ENCODE measurements at regions not wholly inside any gene's neighbourhood (a gene's known extent, or its start where the extent isn't known, plus 50 kb on each side); places are given as distances from the start of the nearest gene placed in this dataset.

- Histone ChIP-seq H3K4me3 (ENCODE audit: low read depth, low read length) (no peak overlapping the region), H3K27me3 (ENCODE audit: control insufficient read depth, insufficient read depth, low read length) (no peaks in the 10 kb centered on the region), H3K9ac (ENCODE audit: low read length) (no peak overlapping the region), H3K4me1 (ENCODE audit: control insufficient read depth, insufficient read depth, low read length) (no peaks in the 10 kb centered on the region), H3K36me3 (ENCODE audit: control insufficient read depth, insufficient read depth, low read length) (no peaks in the 10 kb centered on the region), H3K9me3 (ENCODE audit: control insufficient read depth, insufficient read depth, low read depth, low read length) (no peaks in the 10 kb centered on the region), H3K27ac (ENCODE audit: low read depth, low read length) (no peak overlapping the region)
Measured at GRCh38 chr6:54716010-54716409, 130.6 kb upstream of the FAM83B start.

GRCh38 chr6:54716877-54717276 lies 129.7 kb upstream of the FAM83B start:
- H3K9ac ChIP-seq (ENCODE audit: low read length): no peak overlapping the region
- H3K9me3 ChIP-seq (ENCODE audit: control insufficient read depth, insufficient read depth, low read depth, low read length): no peaks in the 10 kb centered on the region
- H3K4me3 ChIP-seq (ENCODE audit: low read depth, low read length): no peak overlapping the region
- no peaks in the 10 kb centered on the region for H3K27me3 ChIP-seq (ENCODE audit: control insufficient read depth, insufficient read depth, low read length)
- H3K36me3 ChIP-seq (ENCODE audit: control insufficient read depth, insufficient read depth, low read length): no peaks in the 10 kb centered on the region
- H3K4me1 ChIP-seq (ENCODE audit: control insufficient read depth, insufficient read depth, low read length): no peaks in the 10 kb centered on the region
- no peak overlapping the region for H3K27ac ChIP-seq (ENCODE audit: low read depth, low read length)

GRCh38 chr6:54717849-54718455 lies 128.6 kb upstream of the FAM83B start:
- no peak overlapping the region for H3K4me3 ChIP-seq (ENCODE audit: low read depth, low read length)
- H3K36me3 ChIP-seq (ENCODE audit: control insufficient read depth, insufficient read depth, low read length): no peaks in the 10 kb centered on the region
- no peaks in the 10 kb centered on the region for H3K4me1 ChIP-seq (ENCODE audit: control insufficient read depth, insufficient read depth, low read length)
- no peak overlapping the region for H3K27ac ChIP-seq (ENCODE audit: low read depth, low read length)
- H3K27me3 ChIP-seq (ENCODE audit: control insufficient read depth, insufficient read depth, low read length): no peaks in the 10 kb centered on the region
- no peak overlapping the region for H3K9ac ChIP-seq (ENCODE audit: low read length)
- no peaks in the 10 kb centered on the region for H3K9me3 ChIP-seq (ENCODE audit: control insufficient read depth, insufficient read depth, low read depth, low read length)

GRCh38 chr6:54718541-54719023 lies 128.0 kb upstream of the FAM83B start:
- no peaks in the 10 kb centered on the region for H3K4me1 ChIP-seq (ENCODE audit: control insufficient read depth, insufficient read depth, low read length)
- H3K9ac ChIP-seq (ENCODE audit: low read length): no peak overlapping the region
- no peak overlapping the region for H3K4me3 ChIP-seq (ENCODE audit: low read depth, low read length)
- H3K27ac ChIP-seq (ENCODE audit: low read depth, low read length): no peak overlapping the region
- no peaks in the 10 kb centered on the region for H3K27me3 ChIP-seq (ENCODE audit: control insufficient read depth, insufficient read depth, low read length)
- no peaks in the 10 kb centered on the region for H3K9me3 ChIP-seq (ENCODE audit: control insufficient read depth, insufficient read depth, low read depth, low read length)
- no peaks in the 10 kb centered on the region for H3K36me3 ChIP-seq (ENCODE audit: control insufficient read depth, insufficient read depth, low read length)

GRCh38 chr6:54719131-54719530 lies 127.4 kb upstream of the FAM83B start:
- no peak overlapping the region for H3K9ac ChIP-seq (ENCODE audit: low read length)
- no peaks in the 10 kb centered on the region for H3K9me3 ChIP-seq (ENCODE audit: control insufficient read depth, insufficient read depth, low read depth, low read length)
- H3K27me3 ChIP-seq (ENCODE audit: control insufficient read depth, insufficient read depth, low read length): no peaks in the 10 kb centered on the region
- H3K27ac ChIP-seq (ENCODE audit: low read depth, low read length): no peak overlapping the region
- no peaks in the 10 kb centered on the region for H3K36me3 ChIP-seq (ENCODE audit: control insufficient read depth, insufficient read depth, low read length)
- H3K4me1 ChIP-seq (ENCODE audit: control insufficient read depth, insufficient read depth, low read length): no peaks in the 10 kb centered on the region
- no peak overlapping the region for H3K4me3 ChIP-seq (ENCODE audit: low read depth, low read length)

GRCh38 chr6:54719633-54720032 lies 126.9 kb upstream of the FAM83B start:
- H3K27me3 ChIP-seq (ENCODE audit: control insufficient read depth, insufficient read depth, low read length): no peaks in the 10 kb centered on the region
- no peaks in the 10 kb centered on the region for H3K36me3 ChIP-seq (ENCODE audit: control insufficient read depth, insufficient read depth, low read length)
- H3K27ac ChIP-seq (ENCODE audit: low read depth, low read length): no peak overlapping the region
- no peaks in the 10 kb centered on the region for H3K4me1 ChIP-seq (ENCODE audit: control insufficient read depth, insufficient read depth, low read length)
- H3K9me3 ChIP-seq (ENCODE audit: control insufficient read depth, insufficient read depth, low read depth, low read length): no peaks in the 10 kb centered on the region
- H3K4me3 ChIP-seq (ENCODE audit: low read depth, low read length): no peak overlapping the region
- H3K9ac ChIP-seq (ENCODE audit: low read length): no peak overlapping the region

- Histone ChIP-seq H3K36me3 (ENCODE audit: control insufficient read depth, insufficient read depth, low read length) (no peaks in the 10 kb centered on the region), H3K27ac (ENCODE audit: low read depth, low read length) (no peak overlapping the region), H3K4me1 (ENCODE audit: control insufficient read depth, insufficient read depth, low read length) (no peaks in the 10 kb centered on the region), H3K9ac (ENCODE audit: low read length) (no peak overlapping the region), H3K27me3 (ENCODE audit: control insufficient read depth, insufficient read depth, low read length) (no peaks in the 10 kb centered on the region), H3K4me3 (ENCODE audit: low read depth, low read length) (no peak overlapping the region), H3K9me3 (ENCODE audit: control insufficient read depth, insufficient read depth, low read depth, low read length) (no peaks in the 10 kb centered on the region)
Measured at GRCh38 chr6:54722328-54722727, 124.2 kb upstream of the FAM83B start.

GRCh38 chr6:54729716-54730115 lies 116.9 kb upstream of the FAM83B start:
- no peak overlapping the region for H3K27ac ChIP-seq (ENCODE audit: low read depth, low read length)
- no peaks in the 10 kb centered on the region for H3K4me1 ChIP-seq (ENCODE audit: control insufficient read depth, insufficient read depth, low read length)
- no peak overlapping the region for H3K4me3 ChIP-seq (ENCODE audit: low read depth, low read length)
- H3K27me3 ChIP-seq (ENCODE audit: control insufficient read depth, insufficient read depth, low read length): no peaks in the 10 kb centered on the region
- no peaks in the 10 kb centered on the region for H3K9me3 ChIP-seq (ENCODE audit: control insufficient read depth, insufficient read depth, low read depth, low read length)
- H3K36me3 ChIP-seq (ENCODE audit: control insufficient read depth, insufficient read depth, low read length): no peaks in the 10 kb centered on the region
- H3K9ac ChIP-seq (ENCODE audit: low read length): no peak overlapping the region

GRCh38 chr6:54730767-54731630 lies 115.6 kb upstream of the FAM83B start:
- no peaks in the 10 kb centered on the region for H3K4me1 ChIP-seq (ENCODE audit: control insufficient read depth, insufficient read depth, low read length)
- H3K9ac ChIP-seq (ENCODE audit: low read length): no peak overlapping the region
- no peak overlapping the region for H3K27ac ChIP-seq (ENCODE audit: low read depth, low read length)
- H3K27me3 ChIP-seq (ENCODE audit: control insufficient read depth, insufficient read depth, low read length): no peaks in the 10 kb centered on the region
- no peaks in the 10 kb centered on the region for H3K9me3 ChIP-seq (ENCODE audit: control insufficient read depth, insufficient read depth, low read depth, low read length)
- no peak overlapping the region for H3K4me3 ChIP-seq (ENCODE audit: low read depth, low read length)
- no peaks in the 10 kb centered on the region for H3K36me3 ChIP-seq (ENCODE audit: control insufficient read depth, insufficient read depth, low read length)

GRCh38 chr6:54737247-54737646 lies 109.3 kb upstream of the FAM83B start:
- Histone ChIP-seq H3K4me1 (ENCODE audit: control insufficient read depth, insufficient read depth, low read length) (no peaks in the 10 kb centered on the region), H3K9ac (ENCODE audit: low read length) (no peak overlapping the region), H3K27me3 (ENCODE audit: control insufficient read depth, insufficient read depth, low read length) (no peaks in the 10 kb centered on the region), H3K9me3 (ENCODE audit: control insufficient read depth, insufficient read depth, low read depth, low read length) (no peaks in the 10 kb centered on the region), H3K36me3 (ENCODE audit: control insufficient read depth, insufficient read depth, low read length) (no peaks in the 10 kb centered on the region), H3K4me3 (ENCODE audit: low read depth, low read length) (no peak overlapping the region), H3K27ac (ENCODE audit: low read depth, low read length) (no peak overlapping the region)

- H3K27me3 ChIP-seq (ENCODE audit: control insufficient read depth, insufficient read depth, low read length): no peaks in the 10 kb centered on the region
- peaks cover 5% of the 10 kb centered on the region for H3K9me3 ChIP-seq (ENCODE audit: control insufficient read depth, insufficient read depth, low read depth, low read length)
- no peaks in the 10 kb centered on the region for H3K4me1 ChIP-seq (ENCODE audit: control insufficient read depth, insufficient read depth, low read length)
- no peak overlapping the region for H3K4me3 ChIP-seq (ENCODE audit: low read depth, low read length)
- H3K9ac ChIP-seq (ENCODE audit: low read length): no peak overlapping the region
- H3K27ac ChIP-seq (ENCODE audit: low read depth, low read length): no peak overlapping the region
- H3K36me3 ChIP-seq (ENCODE audit: control insufficient read depth, insufficient read depth, low read length): no peaks in the 10 kb centered on the region
Measured at GRCh38 chr6:54747955-54748354, 98.6 kb upstream of the FAM83B start.
